Suprapubic skin (tissue), 4 donors: ENCODE measurements at regions not wholly inside any gene's neighbourhood (a gene's known extent, or its start where the extent isn't known, plus 50 kb on each side); places are given as distances from the start of the nearest gene placed in this dataset.
"Not testable (repeated sequence)": the region's sequence is repeated elsewhere in the genome, so short reads cannot be mapped to it uniquely, and the experiment has no call there.

ENCODE experiments used
- DNase-seq, 2 donors: peaks; one replicate each; pipeline ENCODE4 v3.0.0-alpha.2; 2019; ENCODE audit warnings: low spot score in 2 of 2
- H3K27ac ChIP-seq: fragments of 200-600 bp; sonication (generic); one replicate; pipeline ENCODE4 v1.5.1; 2019
- H3K27me3 ChIP-seq: fragments of 200-600 bp; sonication (generic); one replicate; pipeline ENCODE4 v1.5.1; 2019
- H3K36me3 ChIP-seq: fragments of 200-600 bp; sonication (generic); one replicate; pipeline ENCODE4 v1.5.1; 2019
- H3K4me1 ChIP-seq: fragments of 200-600 bp; sonication (generic); one replicate; pipeline ENCODE4 v1.5.1; 2019
- H3K4me3 ChIP-seq: fragments of 200-600 bp; sonication (generic); one replicate; pipeline ENCODE4 v1.5.1; 2019; ENCODE audit warnings: mild to moderate bottlenecking
- H3K9me3 ChIP-seq: fragments of 200-600 bp; sonication (generic); one replicate; pipeline ENCODE4 v1.5.1; 2019
- CTCF ChIP-seq, 2 donors: fragments of 200-600 bp in 1 of 2; fragments of 450-650 bp in 1 of 2; sonication (generic) in 1 of 2; IDR thresholded peaks; one replicate each; pipeline ENCODE4 v1.5.1; 2016 to 2019; ENCODE audit warnings: antibody characterized with exemption in 2 of 2, mild to moderate bottlenecking in 1 of 2, moderate library complexity in 1 of 2
- EP300 ChIP-seq: sonication (generic); formaldehyde crosslinking; IDR thresholded peaks from one replicate; pipeline ENCODE4 v1.6.1; 2017; ENCODE audit warnings: antibody characterized with exemption
- POLR2A ChIP-seq, 2 donors: fragments of 450-650 bp; IDR thresholded peaks; one replicate each; pipeline ENCODE4 v1.6.1; 2017; ENCODE audit warnings: antibody characterized with exemption in 2 of 2, mild to moderate bottlenecking in 2 of 2, moderate library complexity in 2 of 2
- POLR2AphosphoS5 ChIP-seq, 3 donors: sonication (generic); formaldehyde crosslinking; IDR thresholded peaks; one replicate each; pipeline ENCODE4 v1.6.1; 2017; ENCODE audit warnings: antibody characterized with exemption in 3 of 3
- WGBS: methylation state at CpG from one replicate; pipeline ENCODE4 v1.1.5; 2018; 5-methylcytosine and 5-hydroxymethylcytosine counted together

DNA sequence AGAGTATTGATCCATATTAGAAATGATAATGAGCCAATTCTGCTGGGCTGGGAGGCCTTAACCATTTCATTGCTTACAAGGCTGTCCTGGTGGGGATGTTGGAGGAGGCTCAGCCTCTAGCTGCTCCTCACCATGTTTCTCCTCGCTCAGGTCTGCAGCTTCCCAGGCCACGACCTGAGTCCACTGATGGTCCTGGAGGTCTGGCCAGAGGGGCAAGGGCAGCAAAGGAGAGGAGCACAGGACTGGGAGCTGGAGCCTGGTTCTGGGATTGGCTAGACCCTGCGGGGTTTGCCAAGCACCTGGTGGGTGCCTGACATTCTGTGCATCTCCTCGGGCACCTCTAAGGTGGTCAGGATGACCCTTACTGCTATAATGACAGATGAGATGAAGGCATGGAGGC, 92.6 kb downstream of the KIF26A start:
- no peaks in the 10 kb centered on the region for H3K27me3 ChIP-seq
- peak in 1 of 2 donors; percentile 41 for DNase-seq
- H3K9me3 ChIP-seq: peaks cover 6% of the 10 kb centered on the region
- 94% methylated on average over 4 of the region's 4 CpGs for WGBS
- H3K4me1 ChIP-seq: no peaks in the 10 kb centered on the region
- no peak overlapping the region for H3K4me3 ChIP-seq
- H3K27ac ChIP-seq: no peak overlapping the region
- TF ChIP-seq CTCF (IDR thresholded peaks at IDR 0.05): no peak
- TF ChIP-seq EP300: no peak
- TF ChIP-seq POLR2AphosphoS5 (IDR thresholded peaks at IDR 0.05): no peak
- no peak for TF ChIP-seq POLR2A (IDR thresholded peaks at IDR 0.05)
- no peaks in the 10 kb centered on the region for H3K36me3 ChIP-seq

DNA sequence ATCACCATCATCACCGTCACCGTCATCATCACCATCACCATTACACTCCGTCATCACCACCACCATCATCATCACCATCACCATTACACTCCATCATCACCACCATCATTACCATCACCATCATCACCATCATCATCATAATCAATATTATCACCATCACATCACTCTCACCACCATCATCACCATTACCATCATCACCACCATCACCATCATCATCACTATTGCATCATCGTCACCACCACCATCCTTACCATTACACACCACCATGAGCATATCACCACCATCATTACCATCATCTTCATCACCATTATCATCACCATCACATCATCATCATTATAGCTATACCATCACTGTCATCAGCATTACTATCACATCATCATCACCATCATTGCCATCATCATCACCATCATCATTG, 93.7 kb downstream of the KIF26A start:
- H3K27ac ChIP-seq: no peak overlapping the region
- peaks cover 6% of the 10 kb centered on the region for H3K9me3 ChIP-seq
- no peak for TF ChIP-seq CTCF (IDR thresholded peaks at IDR 0.05)
- no peak for TF ChIP-seq EP300
- TF ChIP-seq POLR2A (IDR thresholded peaks at IDR 0.05): no peak
- TF ChIP-seq POLR2AphosphoS5 (IDR thresholded peaks at IDR 0.05): no peak
- no peak for DNase-seq
- WGBS: 68% methylated on average over 4 of the region's 4 CpGs
- no peak overlapping the region for H3K4me3 ChIP-seq
- H3K4me1 ChIP-seq: no peaks in the 10 kb centered on the region
- H3K27me3 ChIP-seq: no peaks in the 10 kb centered on the region
- no peaks in the 10 kb centered on the region for H3K36me3 ChIP-seq

GRCh38 chr14:104234007-104234786, 95.8 kb downstream of the KIF26A start:
- DNase-seq: peak in 1 of 2 donors; percentile 54
- H3K27me3 ChIP-seq, H3K36me3 ChIP-seq, H3K4me1 ChIP-seq, H3K4me3 ChIP-seq, H3K9me3 ChIP-seq, H3K27ac ChIP-seq: not testable (repeated sequence)
- 95% methylated on average over 3 of the region's 3 CpGs for WGBS

GRCh38 chr14:104235686-104236085, 97.3 kb downstream of the KIF26A start:
- H3K36me3 ChIP-seq: no peaks in the 10 kb centered on the region
- H3K27me3 ChIP-seq: peaks cover 14% of the 10 kb centered on the region
- TF ChIP-seq EP300 (no peak), POLR2AphosphoS5 (IDR thresholded peaks at IDR 0.05) (no peak), POLR2A (IDR thresholded peaks at IDR 0.05) (no peak), CTCF (IDR thresholded peaks at IDR 0.05) (no peak)
- H3K4me3 ChIP-seq: no peak overlapping the region
- no peaks in the 10 kb centered on the region for H3K9me3 ChIP-seq
- no peak overlapping the region for H3K27ac ChIP-seq
- DNase-seq: no peak
- no peaks in the 10 kb centered on the region for H3K4me1 ChIP-seq
- WGBS: 74% methylated on average over 2 of the region's 2 CpGs

DNA sequence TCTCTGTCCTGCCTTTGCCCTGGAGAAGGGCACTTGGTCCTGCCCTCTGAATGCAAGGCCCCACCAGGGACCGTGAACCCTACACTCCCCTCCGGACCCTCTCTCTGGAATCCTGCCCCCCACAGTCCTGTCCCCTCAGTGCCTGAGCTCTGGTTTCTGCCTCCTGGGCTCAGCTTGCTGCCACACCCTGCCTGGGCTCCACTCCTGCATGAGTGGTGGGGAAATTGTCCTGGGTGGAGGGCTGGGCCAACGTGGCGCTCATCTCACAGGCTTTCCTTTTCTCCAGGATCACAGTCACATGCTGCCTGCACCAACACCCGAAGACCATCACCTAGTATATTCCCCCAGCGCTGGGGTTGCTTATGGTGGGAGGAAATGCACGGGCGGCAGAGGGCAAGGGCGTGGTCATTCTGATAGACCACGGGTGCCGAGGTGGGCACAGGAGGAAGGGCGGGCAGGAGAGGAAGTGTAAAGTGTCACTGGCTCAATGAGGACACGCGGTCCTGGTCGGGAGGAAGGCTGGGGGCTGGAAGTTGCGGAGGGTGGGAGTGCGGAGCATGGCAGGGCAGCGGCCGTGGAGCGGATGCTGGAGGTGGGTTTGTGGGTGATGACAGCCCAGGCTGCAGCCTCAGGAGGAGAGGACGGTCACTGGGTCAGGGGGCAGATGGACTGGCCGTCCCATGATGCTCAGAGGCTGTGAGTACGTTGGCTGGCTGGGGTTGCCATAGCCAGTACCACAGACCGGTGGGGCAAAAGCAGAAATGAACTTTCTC, 99.5 kb downstream of the KIF26A start:
- peaks cover 14% of the 10 kb centered on the region for H3K27me3 ChIP-seq
- H3K27ac ChIP-seq: no peak overlapping the region
- peak; percentile 34 to 59 for DNase-seq
- no peaks in the 10 kb centered on the region for H3K36me3 ChIP-seq
- TF ChIP-seq POLR2AphosphoS5 (IDR thresholded peaks at IDR 0.05): no peak
- no peak for TF ChIP-seq EP300
- no peak for TF ChIP-seq POLR2A (IDR thresholded peaks at IDR 0.05)
- TF ChIP-seq CTCF (IDR thresholded peaks at IDR 0.05): no peak
- H3K9me3 ChIP-seq: no peaks in the 10 kb centered on the region
- H3K4me1 ChIP-seq: no peaks in the 10 kb centered on the region
- WGBS: 87% methylated on average over 24 of the region's 24 CpGs
- H3K4me3 ChIP-seq: no peak overlapping the region
